ENCODE measurements at regions not wholly inside any gene's neighbourhood (a gene's known extent, or its start where the extent isn't known, plus 50 kb on each side); places are given as distances from the start of the nearest gene placed in this dataset.

- no peak for DNase-seq
Measured at GRCh38 chr3:137205394-137206045, 247.7 kb downstream of the IL20RB start.

GRCh38 chr3:137207616-137208015 lies 249.8 kb downstream of the IL20RB start:
- no peak for DNase-seq

GRCh38 chr3:137217733-137218132 lies 259.9 kb downstream of the IL20RB start:
- DNase-seq, result no peak

- no peak for DNase-seq
Measured at GRCh38 chr3:137219801-137220445, 262.1 kb downstream of the IL20RB start.

- no peak for DNase-seq
Measured at GRCh38 chr3:137222736-137223225, 265.0 kb downstream of the IL20RB start.

- no peak for DNase-seq
Measured at GRCh38 chr3:137224464-137224863, 266.7 kb downstream of the IL20RB start.

GRCh38 chr3:137242836-137243400 lies 285.1 kb downstream of the IL20RB start:
- no peak for DNase-seq

- DNase-seq, result no peak
Measured at GRCh38 chr3:137246491-137246890, 288.7 kb downstream of the IL20RB start.

- DNase-seq, result no peak
Measured at GRCh38 chr3:137249311-137249940, 291.6 kb downstream of the IL20RB start.

- DNase-seq, result no peak
Measured at GRCh38 chr3:137259089-137259488, 301.3 kb downstream of the IL20RB start.

- no peak for DNase-seq
Measured at GRCh38 chr3:137259701-137260100, 301.9 kb downstream of the IL20RB start.

GRCh38 chr3:137264071-137264820 lies 306.5 kb downstream of the IL20RB start:
- DNase-seq, result no peak

GRCh38 chr3:137264843-137265330 lies 307.1 kb downstream of the IL20RB start:
- no peak for DNase-seq

GRCh38 chr3:137282871-137283270 lies 325.1 kb downstream of the IL20RB start:
- no peak for DNase-seq

GRCh38 chr3:137285924-137286323 lies 328.1 kb downstream of the IL20RB start:
- DNase-seq, result no peak

- no peak for DNase-seq
Measured at GRCh38 chr3:137293086-137293485, 335.3 kb downstream of the IL20RB start.

- no peak for DNase-seq
Measured at GRCh38 chr3:137294139-137294538, 336.4 kb downstream of the IL20RB start.

GRCh38 chr3:137294839-137295238 lies 337.1 kb downstream of the IL20RB start:
- no peak for DNase-seq

GRCh38 chr3:137295336-137295735 lies 337.6 kb downstream of the IL20RB start:
- no peak for DNase-seq

- no peak for DNase-seq
Measured at GRCh38 chr3:137296116-137296515, 338.3 kb downstream of the IL20RB start.

GRCh38 chr3:137297770-137298169 lies 340.0 kb downstream of the IL20RB start:
- no peak for DNase-seq

GRCh38 chr3:137300703-137301102 lies 342.9 kb downstream of the IL20RB start:
- DNase-seq, result no peak
